GM23338 (cell line): ENCODE measurements at regions not wholly inside any gene's neighbourhood (a gene's known extent, or its start where the extent isn't known, plus 50 kb on each side); places are given as distances from the start of the nearest gene placed in this dataset.

Experiments
- ATAC-seq: fragments of 200-7000 bp; cut with Tn5 transposase; 3 replicates; pipeline ENCODE4 v1.9.1; 2020
- DNase-seq: peaks from one replicate; pipeline ENCODE4 v3.0.0-alpha.2; 2015; ENCODE audit warnings: low spot score
- H2AFZ ChIP-seq: fragments of 200-600 bp; sonication (generic); 2 replicates; pipeline ENCODE4 v1.8.0; 2016; ENCODE audit warnings: antibody characterized with exemption, mild to moderate bottlenecking, moderate library complexity
- H3F3A ChIP-seq: fragments of 200-600 bp; sonication (generic); replicated peaks from 2 replicates; pipeline ENCODE4 v1.8.0; 2017; ENCODE audit warnings: antibody characterized with exemption, mixed run types, low read depth
- H3K27ac ChIP-seq: fragments of 200-600 bp; sonication (generic); 2 replicates; pipeline ENCODE4 v1.6.1; 2016; ENCODE audit warnings: low read depth
- H3K27me3 ChIP-seq: fragments of 200-600 bp; sonication (generic); 2 replicates; pipeline ENCODE4 v1.8.0; 2016; ENCODE audit warnings: mild to moderate bottlenecking, mixed run types, moderate library complexity; ENCODE audit not compliant: insufficient read depth
- H3K36me3 ChIP-seq: fragments of 200-600 bp; sonication (generic); 2 replicates; pipeline ENCODE4 v1.8.0; 2016; ENCODE audit warnings: mild to moderate bottlenecking; ENCODE audit not compliant: insufficient read depth
- H3K4me1 ChIP-seq: fragments of 200-600 bp; sonication (generic); 2 replicates; pipeline ENCODE4 v1.8.0; 2016; ENCODE audit warnings: mild to moderate bottlenecking, moderate library complexity; ENCODE audit not compliant: insufficient read depth
- H3K4me2 ChIP-seq: fragments of 200-600 bp; sonication (generic); 2 replicates; pipeline ENCODE4 v1.7.1; 2017; ENCODE audit warnings: mixed run types
- H3K4me3 ChIP-seq: fragments of 200-600 bp; sonication (generic); 2 replicates; pipeline ENCODE4 v1.6.1; 2016; ENCODE audit warnings: mixed run types
- H3K79me2 ChIP-seq: fragments of 200-600 bp; sonication (generic); replicated peaks from 2 replicates; pipeline ENCODE4 v1.8.0; 2017; ENCODE audit warnings: mild to moderate bottlenecking; ENCODE audit not compliant: insufficient read depth
- H3K9me2 ChIP-seq: fragments of 200-600 bp; sonication (generic); 2 replicates; pipeline ENCODE4 v1.8.0; 2017; ENCODE audit not compliant: insufficient read depth
- H4K20me1 ChIP-seq: fragments of 200-600 bp; sonication (generic); replicated peaks from 2 replicates; pipeline ENCODE4 v1.8.0; 2017; ENCODE audit warnings: mild to moderate bottlenecking; ENCODE audit not compliant: insufficient read depth
- H3K27ac Mint-ChIP-seq: 2 replicates; pipeline ENCODE4 v1.8.0; 2020; ENCODE audit warnings: inconsistent platforms, mild to moderate bottlenecking, moderate library complexity, mixed read lengths
- H3K27me3 Mint-ChIP-seq: 3 replicates; pipeline ENCODE4 v1.8.0; 2022; ENCODE audit warnings: low read depth, mild to moderate bottlenecking, moderate library complexity, mixed read lengths, inconsistent platforms; ENCODE audit not compliant: insufficient read depth, poor library complexity
- H3K36me3 Mint-ChIP-seq: 3 replicates; pipeline ENCODE4 v1.8.0; 2021; ENCODE audit warnings: low read depth, mild to moderate bottlenecking, inconsistent platforms, moderate library complexity, mixed read lengths
- H3K4me1 Mint-ChIP-seq: 3 replicates; pipeline ENCODE4 v1.8.0; 2020; ENCODE audit warnings: mild to moderate bottlenecking, inconsistent platforms, mixed read lengths
- H3K4me3 Mint-ChIP-seq: 3 replicates; pipeline ENCODE4 v1.8.0; 2021; ENCODE audit warnings: moderate library complexity, mild to moderate bottlenecking, inconsistent platforms, mixed read lengths
- H3K9me3 Mint-ChIP-seq: 3 replicates; pipeline ENCODE4 v1.8.0; 2020; ENCODE audit warnings: moderate library complexity, mild to moderate bottlenecking, inconsistent platforms, mixed read lengths
- ETS1 ChIP-seq: IDR thresholded peaks from 2 replicates; pipeline ENCODE4 v1.6.1; 2016; ENCODE audit warnings: antibody characterized with exemption
- EZH2 ChIP-seq: fragments of 200-600 bp; sonication (generic); IDR thresholded peaks from one replicate; pipeline ENCODE4 v1.8.0; 2017; ENCODE audit warnings: antibody characterized with exemption, mild to moderate bottlenecking, low read depth; ENCODE audit not compliant: unreplicated experiment
- NANOG ChIP-seq: IDR thresholded peaks from 2 replicates; pipeline ENCODE4 v1.6.1; 2016; ENCODE audit warnings: antibody characterized with exemption, borderline replicate concordance
- REST ChIP-seq: IDR thresholded peaks from one replicate; pipeline ENCODE4 v1.6.1; 2018; ENCODE audit warnings: antibody characterized with exemption; ENCODE audit not compliant: unreplicated experiment
- ZNF114 ChIP-seq: fragments of 250-450 bp; sonication (Bioruptor Pico); IDR thresholded peaks from 2 replicates; pipeline ENCODE4 v1.5.0; 2020; ENCODE audit warnings: mild to moderate bottlenecking, moderate library complexity
- ZNF331 ChIP-seq: fragments of 250-450 bp; sonication (Bioruptor Pico); IDR thresholded peaks from 2 replicates; pipeline ENCODE4 v1.5.0; 2020; ENCODE audit warnings: low read depth, mild to moderate bottlenecking, moderate library complexity
- ZNF462 ChIP-seq: fragments of 250-450 bp; sonication (Bioruptor Pico); IDR thresholded peaks from 2 replicates; pipeline ENCODE4 v1.5.0; 2020; ENCODE audit warnings: mild to moderate bottlenecking, moderate library complexity

- no peaks in the 10 kb centered on the region for H3K36me3 Mint-ChIP-seq
- no peaks in the 10 kb centered on the region for H4K20me1 ChIP-seq
- no peak overlapping the region for H3K27ac Mint-ChIP-seq
- no peak overlapping the region for H3K4me3 Mint-ChIP-seq
- no peak overlapping the region for H2AFZ ChIP-seq
- no peak overlapping the region for H3K4me3 ChIP-seq
- no peaks in the 10 kb centered on the region for H3K79me2 ChIP-seq
- no peaks in the 10 kb centered on the region for H3F3A ChIP-seq
- ATAC-seq (no peak), DNase-seq (no peak)
- H3K4me2 ChIP-seq, result no peak overlapping the region
- H3K4me1 ChIP-seq, result no peaks in the 10 kb centered on the region; the same call in 1 of the 2 replicates
- H3K27me3 Mint-ChIP-seq, result peaks cover 9% of the 10 kb centered on the region
- no peak overlapping the region for H3K27ac ChIP-seq
- peaks cover 3% of the 10 kb centered on the region; the same call in 1 of the 3 replicates for H3K9me3 Mint-ChIP-seq
- H3K36me3 ChIP-seq, result no peaks in the 10 kb centered on the region
- no peaks in the 10 kb centered on the region for H3K9me2 ChIP-seq
- H3K27me3 ChIP-seq, result no peaks in the 10 kb centered on the region
- TF ChIP-seq ZNF331 (CRISPR knock-in tag) (no peak), ZNF114 (CRISPR knock-in tag) (no peak), NANOG (no peak), ETS1 (no peak), REST (no peak), EZH2 (no peak), ZNF462 (no peak)
- peaks cover 5% of the 10 kb centered on the region for H3K4me1 Mint-ChIP-seq
Measured at GRCh38 chr14:34081576-34082136, 130.8 kb upstream of the EGLN3 start.
